GM18511 (cell line): ENCODE measurements at regions not wholly inside any gene's neighbourhood (a gene's known extent, or its start where the extent isn't known, plus 50 kb on each side); places are given as distances from the start of the nearest gene placed in this dataset.
"Not testable (repeated sequence)": the region's sequence is repeated elsewhere in the genome, so short reads cannot be mapped to it uniquely, and the experiment has no call there.

ENCODE experiments used
- ATAC-seq: cut with Tn5 transposase; IDR thresholded peaks from one replicate; pipeline ENCODE4 v1.9.1; 2021; ENCODE audit warnings: mild to moderate bottlenecking, moderate library complexity; ENCODE audit not compliant: unreplicated experiment

- ATAC-seq: no peak
Observed at GRCh38 chr6:145075425-145075824, 659.9 kb downstream of the EPM2A start.

DNA sequence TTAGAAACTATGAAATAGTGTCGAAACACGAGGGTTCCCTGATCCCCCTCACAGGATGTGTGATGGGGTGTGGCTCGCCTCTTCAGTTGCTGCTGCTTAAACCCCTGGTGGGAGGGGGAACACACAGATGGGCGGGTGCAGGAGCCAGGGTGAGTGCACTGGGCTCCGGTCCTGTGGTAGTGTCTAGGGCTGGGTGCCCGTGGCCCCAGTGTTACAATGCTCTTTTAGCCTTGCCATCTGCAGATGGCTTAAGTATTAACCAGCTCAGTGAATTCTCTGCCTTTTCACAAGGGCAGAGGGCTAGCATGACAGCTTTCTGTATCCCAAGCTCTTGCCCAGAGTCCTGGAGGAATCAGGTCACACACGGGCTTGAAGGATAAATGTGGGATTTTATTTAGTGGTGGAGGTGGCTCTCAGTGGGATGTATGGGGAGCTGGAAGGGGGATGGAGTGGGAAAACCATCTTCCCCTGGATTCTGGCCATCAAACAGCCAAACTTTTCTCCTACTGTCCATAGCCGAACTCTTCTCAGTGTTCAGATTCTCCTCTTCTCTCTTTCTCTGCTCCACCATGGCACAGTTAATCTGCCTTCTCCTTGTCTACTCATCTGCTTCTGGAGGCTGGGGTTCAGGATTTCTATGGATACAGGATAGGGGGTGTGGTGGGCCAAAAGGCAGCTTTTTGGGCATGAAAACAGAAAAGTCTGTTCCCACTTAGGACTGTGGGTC lies 659.0 kb downstream of the EPM2A start:
- ATAC-seq: no peak

DNA sequence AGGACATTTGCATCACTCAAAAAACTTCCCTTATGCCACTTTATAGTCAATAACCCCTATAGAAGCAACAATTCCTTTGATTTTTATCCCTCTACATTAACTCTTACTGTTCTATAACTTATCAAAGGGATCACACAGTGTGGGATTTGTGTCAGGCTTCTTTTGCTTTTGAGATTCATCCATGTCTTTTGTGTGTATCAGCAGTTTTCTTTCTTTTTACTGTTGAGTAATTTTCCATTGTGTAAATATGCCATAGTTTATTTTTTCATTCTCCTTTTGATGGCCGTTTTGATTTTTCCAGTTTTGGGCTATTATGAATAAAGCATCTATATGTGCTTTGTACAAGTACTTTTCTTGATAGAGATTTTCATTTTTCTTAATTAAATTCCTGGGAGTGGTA lies 657.9 kb downstream of the EPM2A start:
- no peak for ATAC-seq

DNA sequence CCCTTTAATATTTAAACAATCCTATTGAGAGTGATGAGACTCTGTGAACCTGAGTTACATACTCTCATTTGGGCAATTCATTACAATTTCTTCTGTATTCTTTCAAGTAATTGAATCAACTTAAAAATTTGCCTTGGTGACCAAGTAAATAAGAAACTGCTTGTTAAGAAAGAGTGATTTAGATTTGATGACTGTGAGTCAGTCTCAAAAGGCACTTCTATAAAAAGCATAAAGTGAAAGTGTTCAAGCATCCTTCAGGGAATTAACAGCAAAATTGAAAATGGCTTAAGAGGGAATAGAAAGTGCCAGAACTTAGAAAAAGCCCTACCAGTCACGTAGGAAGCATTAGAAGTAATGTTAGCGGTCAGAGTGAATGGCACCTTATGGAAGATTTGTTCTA lies 654.7 kb downstream of the EPM2A start:
- no peak for ATAC-seq

GRCh38 chr6:145081677-145082076 lies 653.6 kb downstream of the EPM2A start:
- ATAC-seq: no peak

- no peak for ATAC-seq
Observed at GRCh38 chr6:145082359-145082758, 653.0 kb downstream of the EPM2A start.

DNA sequence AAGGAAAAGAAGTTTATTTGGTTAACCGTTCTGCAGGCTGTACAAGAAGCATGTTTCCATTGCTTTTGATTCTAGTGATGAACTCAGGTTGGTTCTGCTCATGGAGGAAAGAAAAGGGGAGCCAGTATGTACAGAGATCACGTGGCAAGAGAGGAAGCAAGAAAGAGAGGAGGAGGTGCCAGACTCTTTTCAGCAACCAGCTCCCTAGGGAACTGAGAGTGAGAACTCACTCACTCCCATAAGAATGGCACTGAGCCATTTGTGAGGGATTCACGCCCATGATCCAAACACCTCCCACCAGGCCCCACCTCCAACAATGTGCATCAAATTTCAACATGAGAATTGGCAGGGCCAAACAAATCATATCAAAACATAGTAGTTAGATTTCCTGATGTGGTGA lies 649.1 kb downstream of the EPM2A start:
- ATAC-seq: peak; percentile 48

DNA sequence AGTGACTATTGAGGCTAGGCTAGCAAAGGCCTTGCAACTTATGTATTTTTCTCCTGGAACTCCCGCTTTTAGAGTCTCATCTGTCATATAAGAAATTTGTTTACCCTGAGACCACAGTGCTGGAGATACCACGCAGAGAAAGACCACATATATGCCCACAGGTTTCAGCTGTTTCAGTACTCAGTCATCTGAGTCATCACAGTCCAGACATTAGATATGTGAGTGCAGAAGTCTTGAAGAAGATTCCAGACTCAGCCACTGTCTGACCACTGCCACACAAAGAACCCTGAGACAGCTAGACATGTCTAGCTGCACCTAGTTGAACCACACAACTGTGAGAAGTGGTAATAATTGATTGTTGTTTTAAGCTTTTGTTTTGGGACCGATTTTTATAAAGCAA lies 648.3 kb downstream of the EPM2A start:
- peak; percentile 82 for ATAC-seq

- no peak for ATAC-seq
Observed at GRCh38 chr6:145090801-145091585, 644.3 kb downstream of the EPM2A start.

- no peak for ATAC-seq
Observed at GRCh38 chr6:145091586-145092142, 643.7 kb downstream of the EPM2A start.

GRCh38 chr6:145092554-145092953 lies 642.8 kb downstream of the EPM2A start:
- no peak for ATAC-seq

GRCh38 chr6:145093226-145093625 lies 642.1 kb downstream of the EPM2A start:
- ATAC-seq: no peak

DNA sequence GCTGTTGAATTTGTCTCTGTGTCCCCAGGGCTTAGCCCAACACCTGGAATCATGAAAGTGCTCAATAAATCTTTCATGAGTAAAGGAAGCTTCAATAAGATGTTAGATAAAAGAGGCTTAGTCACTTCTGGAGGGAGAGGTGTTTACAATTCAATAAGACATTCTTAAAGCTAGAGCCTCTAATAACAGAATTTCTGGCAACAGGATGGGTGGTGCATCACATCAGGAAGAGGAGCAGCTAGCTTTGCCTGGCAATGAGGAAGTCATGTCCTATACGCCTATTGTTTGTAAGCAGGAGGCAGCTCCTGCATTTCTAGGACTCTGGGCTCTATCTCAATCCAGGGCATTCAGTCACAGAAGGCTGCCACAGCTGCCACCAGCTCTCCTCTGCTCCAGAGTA lies 638.5 kb downstream of the EPM2A start:
- no peak for ATAC-seq

GRCh38 chr6:145098127-145098526 lies 637.2 kb downstream of the EPM2A start:
- not testable (repeated sequence) for ATAC-seq

DNA sequence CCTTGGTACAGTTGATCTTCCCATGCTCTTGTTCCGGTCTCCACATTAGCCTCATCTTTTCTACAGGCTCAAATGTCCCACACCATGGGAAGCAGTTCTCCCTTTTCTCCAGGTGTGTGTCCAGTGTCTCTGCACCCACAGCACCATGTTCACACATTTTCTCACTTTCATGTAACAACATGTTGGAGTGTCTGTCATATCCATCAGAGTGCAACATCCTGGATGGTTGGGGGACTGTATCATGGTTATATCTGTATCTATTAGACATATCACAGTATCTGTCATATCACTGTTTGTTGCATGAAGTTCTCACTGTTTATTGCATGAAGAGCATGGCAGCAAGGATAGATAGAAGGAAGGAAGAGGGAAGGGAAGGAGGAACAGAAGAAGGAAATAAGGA lies 635.6 kb downstream of the EPM2A start:
- no peak for ATAC-seq

DNA sequence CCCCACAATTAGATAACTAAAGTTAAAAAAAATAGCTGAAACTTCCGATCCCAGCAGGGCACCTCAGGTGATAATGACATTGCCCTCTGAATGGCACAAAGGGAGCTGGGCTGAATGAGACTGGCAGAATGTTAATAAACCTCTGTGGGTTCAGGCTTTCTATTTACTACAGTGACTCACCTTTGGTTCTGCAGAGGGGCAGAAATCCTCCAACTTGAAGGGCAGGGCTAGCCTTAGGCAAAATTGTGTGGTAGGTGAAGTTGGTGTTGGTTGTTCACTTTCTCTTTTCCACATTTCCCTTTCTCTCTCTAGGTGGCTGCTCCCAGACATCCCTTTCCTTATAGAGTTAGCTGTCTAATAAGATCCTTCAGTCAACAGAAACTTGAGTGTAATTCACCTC lies 625.2 kb downstream of the EPM2A start:
- no peak for ATAC-seq

DNA sequence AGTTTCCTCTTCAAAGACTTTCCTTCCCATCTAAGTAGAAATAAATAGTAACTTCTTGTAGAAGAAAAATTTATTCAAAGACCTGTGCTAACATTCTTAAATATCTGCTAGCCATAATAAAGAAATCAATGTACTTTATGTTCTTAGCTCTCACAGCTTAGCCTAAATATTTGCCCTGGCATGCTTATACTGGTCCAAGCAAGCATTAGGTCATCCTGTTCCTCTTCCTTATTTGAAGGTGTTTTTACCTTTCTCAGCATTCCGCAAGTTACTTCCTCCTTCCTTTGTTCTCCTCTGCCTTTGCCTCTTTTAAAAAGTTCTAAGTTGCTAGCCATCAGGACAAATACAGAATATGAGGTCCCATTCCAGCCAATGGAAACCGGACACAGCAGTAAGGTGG lies 623.9 kb downstream of the EPM2A start:
- not testable (repeated sequence) for ATAC-seq

DNA sequence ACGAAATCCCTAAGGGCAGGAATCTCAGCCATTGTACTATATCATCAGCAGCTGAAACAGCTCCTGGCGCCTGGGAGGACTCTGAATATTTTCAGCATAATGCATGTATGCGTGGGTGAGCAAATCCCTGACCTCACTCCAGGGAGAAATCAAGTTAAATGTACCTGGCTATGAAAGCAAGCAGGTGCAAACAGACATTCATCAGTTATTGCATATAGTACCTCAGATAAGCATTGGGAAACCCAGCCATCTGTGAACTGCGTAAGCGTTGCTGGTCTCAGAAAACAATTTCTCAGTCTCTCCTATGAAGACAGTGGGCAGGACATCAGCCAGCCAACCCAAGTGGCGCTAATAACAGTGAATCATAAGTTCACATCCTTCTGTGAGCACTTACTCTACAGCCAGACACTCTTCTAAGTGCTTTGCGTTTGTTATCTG lies 622.6 kb downstream of the EPM2A start:
- no peak for ATAC-seq

- no peak for ATAC-seq
Observed at GRCh38 chr6:145115638-145116037, 619.7 kb downstream of the EPM2A start.

DNA sequence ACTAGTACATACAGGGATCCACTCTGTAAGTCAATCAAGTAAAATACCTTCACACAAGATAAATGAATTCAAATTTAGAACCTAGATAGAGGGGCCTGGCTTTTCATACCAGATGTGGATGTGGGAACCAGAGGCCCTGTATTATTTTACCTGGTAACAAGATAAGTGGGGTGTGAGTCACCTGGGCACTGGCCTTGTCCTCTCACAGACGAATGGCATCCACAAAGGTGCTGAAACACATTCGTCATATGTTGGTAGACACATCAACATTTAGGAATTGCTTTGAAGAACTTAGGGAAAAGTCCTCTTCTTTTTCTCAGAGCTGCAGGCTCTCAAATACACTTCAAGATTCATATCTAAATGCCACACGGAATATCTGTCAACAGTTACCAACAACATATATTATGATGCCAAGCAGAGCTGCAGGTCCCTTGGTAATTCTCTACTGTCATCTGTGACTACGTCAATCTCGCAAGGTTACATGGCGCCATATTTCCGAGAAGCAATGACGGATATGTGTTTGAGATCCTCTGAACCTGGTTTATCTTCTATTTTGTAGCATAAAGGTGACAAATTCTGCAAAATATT lies 618.6 kb downstream of the EPM2A start:
- no peak for ATAC-seq

DNA sequence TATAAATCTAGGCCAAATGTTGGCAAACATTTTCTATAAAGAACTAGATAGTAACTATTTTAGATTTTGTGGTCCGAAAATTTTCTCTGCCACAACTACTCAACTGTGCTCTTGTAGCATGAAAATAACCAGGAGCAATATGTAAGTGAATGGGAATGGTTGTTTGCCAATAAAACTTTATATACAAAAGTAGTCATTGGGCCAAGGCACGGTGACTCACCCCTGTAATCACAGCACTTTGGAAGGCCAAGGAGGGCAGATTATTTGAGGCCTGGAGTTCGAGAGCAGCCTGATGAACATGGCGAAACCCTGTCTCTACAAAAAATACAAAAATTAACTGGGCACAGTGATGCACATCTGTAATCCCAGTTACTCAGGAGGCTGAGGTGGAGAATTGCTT lies 617.1 kb downstream of the EPM2A start:
- no peak for ATAC-seq

- ATAC-seq: no peak
Observed at GRCh38 chr6:145119081-145119480, 616.2 kb downstream of the EPM2A start.
